Activated CD8-positive, alpha-beta memory T cell treated with anti-CD3 and anti-CD28 coated beads, Interleukin-2, amount 50 U/mL, for 1 hour (primary cell): ENCODE measurements at regions not wholly inside any gene's neighbourhood (a gene's known extent, or its start where the extent isn't known, plus 50 kb on each side); places are given as distances from the start of the nearest gene placed in this dataset.
"Not testable (repeated sequence)": the region's sequence is repeated elsewhere in the genome, so short reads cannot be mapped to it uniquely, and the experiment has no call there.

Experiments used
- DNase-seq: peaks from one replicate; pipeline ENCODE4 v3.0.0-alpha.2; 2020; ENCODE audit errors: extremely low read depth

GRCh38 chr7:131076032-131076431, 251.6 kb upstream of the MKLN1 start:
- DNase-seq: no peak

GRCh38 chr7:131076711-131077181, 250.9 kb upstream of the MKLN1 start:
- no peak for DNase-seq

- DNase-seq: no peak
Observed at GRCh38 chr7:131077735-131078134, 249.9 kb upstream of the MKLN1 start.

GRCh38 chr7:131080754-131081153, 246.9 kb upstream of the MKLN1 start:
- no peak for DNase-seq

- DNase-seq: no peak
Observed at GRCh38 chr7:131081308-131081707, 246.4 kb upstream of the MKLN1 start.

GRCh38 chr7:131083781-131084180, 243.9 kb upstream of the MKLN1 start:
- no peak for DNase-seq

- DNase-seq: not testable (repeated sequence)
Observed at GRCh38 chr7:131084336-131084735, 243.3 kb upstream of the MKLN1 start.

GRCh38 chr7:131087756-131088658, 239.7 kb upstream of the MKLN1 start:
- no peak for DNase-seq

- DNase-seq: no peak
Observed at GRCh38 chr7:131090188-131090587, 237.5 kb upstream of the MKLN1 start.

- DNase-seq: no peak
Observed at GRCh38 chr7:131090886-131091692, 236.6 kb upstream of the MKLN1 start.

GRCh38 chr7:131094685-131095084, 233.0 kb upstream of the MKLN1 start:
- DNase-seq: no peak

- DNase-seq: no peak
Observed at GRCh38 chr7:131095346-131095745, 232.3 kb upstream of the MKLN1 start.

GRCh38 chr7:131096267-131096927, 231.3 kb upstream of the MKLN1 start:
- DNase-seq: no peak

GRCh38 chr7:131097662-131098376, 229.9 kb upstream of the MKLN1 start:
- no peak for DNase-seq

GRCh38 chr7:131098527-131098926, 229.1 kb upstream of the MKLN1 start:
- no peak for DNase-seq

- no peak for DNase-seq
Observed at GRCh38 chr7:131100357-131101054, 227.2 kb upstream of the MKLN1 start.

GRCh38 chr7:131103997-131104396, 223.7 kb upstream of the MKLN1 start:
- no peak for DNase-seq

GRCh38 chr7:131104596-131105293, 222.9 kb upstream of the MKLN1 start:
- DNase-seq: no peak

- DNase-seq: no peak
Observed at GRCh38 chr7:131105294-131105798, 222.3 kb upstream of the MKLN1 start.
